IPS DF 6.9 (cell line): ENCODE measurements at regions not wholly inside any gene's neighbourhood (a gene's known extent, or its start where the extent isn't known, plus 50 kb on each side); places are given as distances from the start of the nearest gene placed in this dataset.

Experiments
- DNase-seq: peaks from one replicate; pipeline ENCODE4 v3.0.0-alpha.2; 2013; ENCODE audit warnings: low read depth, low spot score
- H3K27ac ChIP-seq: one replicate; pipeline ENCODE4 v1.5.1; 2013; ENCODE audit warnings: low read length, control low read depth
- H3K27me3 ChIP-seq: 2 replicates; pipeline ENCODE4 v1.6.1; 2013; ENCODE audit warnings: mild to moderate bottlenecking, low read length; ENCODE audit not compliant: control insufficient read depth, insufficient read depth
- H3K36me3 ChIP-seq: 2 replicates; pipeline ENCODE4 v1.6.1; 2013; ENCODE audit warnings: low read length; ENCODE audit not compliant: control insufficient read depth, insufficient read depth
- H3K4me1 ChIP-seq: 2 replicates; pipeline ENCODE4 v1.6.1; 2013; ENCODE audit warnings: low read length; ENCODE audit not compliant: control insufficient read depth, insufficient read depth
- H3K4me3 ChIP-seq: 2 replicates; pipeline ENCODE4 v1.5.1; 2013; ENCODE audit warnings: mild to moderate bottlenecking, low read length
- H3K9me3 ChIP-seq: 2 replicates; pipeline ENCODE4 v1.6.1; 2013; ENCODE audit warnings: low read length, inconsistent platforms; ENCODE audit not compliant: control insufficient read depth, insufficient read depth
- WGBS: extraction: QIAGEN DNeasy Blood & Tissue Kit; methylation state at CpG from one replicate; pipeline ENCODE4 v1.1.7; 2013; ENCODE audit warnings: mixed read lengths, missing lambda C conversion rate; ENCODE audit not compliant: insufficient read length, insufficient coverage; 5-methylcytosine and 5-hydroxymethylcytosine counted together

GRCh38 chr14:34122650-34123049 is 171.8 kb upstream of the EGLN3 start:
- Histone ChIP-seq H3K4me1 (0 out of 2 replicates have a peak, but pooled peaks cover 1% of the 10 kb centered on the region), H3K27ac (no peak overlapping the region), H3K9me3 (no peaks in the 10 kb centered on the region), H3K27me3 (no peaks in the 10 kb centered on the region), H3K36me3 (no peaks in the 10 kb centered on the region), H3K4me3 (no peak overlapping the region)
- WGBS, result no CpG with 5 or more reads among the region's 1 CpG
- no peak for DNase-seq

DNA sequence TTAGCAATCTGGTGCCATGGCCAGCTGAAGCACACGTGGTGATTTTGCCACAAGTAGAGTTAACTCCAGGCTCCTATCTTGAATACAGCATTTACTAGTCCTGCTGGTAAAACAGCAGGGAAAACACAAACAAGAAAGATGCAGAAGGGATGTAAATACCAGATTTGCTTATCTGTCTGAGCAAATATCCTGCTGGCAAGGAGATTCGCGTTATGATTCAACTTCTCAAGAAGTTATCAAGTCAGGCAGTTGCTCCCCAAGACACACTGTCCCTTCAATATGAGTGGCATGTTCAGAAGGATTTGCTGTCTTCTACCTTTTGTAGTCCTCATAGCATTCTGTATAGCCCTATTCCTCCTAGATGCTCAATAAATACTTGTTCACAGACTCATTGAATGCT is 171.2 kb upstream of the EGLN3 start:
- DNase-seq, result no peak
- Histone ChIP-seq H3K27ac (no peak overlapping the region), H3K4me1 (0 out of 2 replicates have a peak, but pooled peaks cover 1% of the 10 kb centered on the region), H3K9me3 (no peaks in the 10 kb centered on the region), H3K27me3 (no peaks in the 10 kb centered on the region), H3K4me3 (no peak overlapping the region), H3K36me3 (no peaks in the 10 kb centered on the region)
- WGBS, result no CpG with 5 or more reads among the region's 3 CpGs

- no peak overlapping the region for H3K27ac ChIP-seq
- no peaks in the 10 kb centered on the region for H3K27me3 ChIP-seq
- 0 out of 2 replicates have a peak, but pooled peaks cover 1% of the 10 kb centered on the region for H3K4me1 ChIP-seq
- H3K9me3 ChIP-seq, result no peaks in the 10 kb centered on the region
- H3K4me3 ChIP-seq, result no peak overlapping the region
- no peaks in the 10 kb centered on the region for H3K36me3 ChIP-seq
- no CpG with 5 or more reads among the region's 3 CpGs for WGBS
- DNase-seq, result no peak
These were observed 169.5 kb upstream of the EGLN3 start for GRCh38 chr14:34120185-34120977.

- Histone ChIP-seq H3K27me3 (no peaks in the 10 kb centered on the region), H3K27ac (no peak overlapping the region), H3K4me3 (no peak overlapping the region), H3K9me3 (no peaks in the 10 kb centered on the region), H3K36me3 (no peaks in the 10 kb centered on the region), H3K4me1 (0 out of 2 replicates have a peak, but pooled peaks cover 1% of the 10 kb centered on the region)
- no CpG with 5 or more reads among the region's 5 CpGs for WGBS
- no peak for DNase-seq
These were observed 168.4 kb upstream of the EGLN3 start for GRCh38 chr14:34119107-34119858.

DNA sequence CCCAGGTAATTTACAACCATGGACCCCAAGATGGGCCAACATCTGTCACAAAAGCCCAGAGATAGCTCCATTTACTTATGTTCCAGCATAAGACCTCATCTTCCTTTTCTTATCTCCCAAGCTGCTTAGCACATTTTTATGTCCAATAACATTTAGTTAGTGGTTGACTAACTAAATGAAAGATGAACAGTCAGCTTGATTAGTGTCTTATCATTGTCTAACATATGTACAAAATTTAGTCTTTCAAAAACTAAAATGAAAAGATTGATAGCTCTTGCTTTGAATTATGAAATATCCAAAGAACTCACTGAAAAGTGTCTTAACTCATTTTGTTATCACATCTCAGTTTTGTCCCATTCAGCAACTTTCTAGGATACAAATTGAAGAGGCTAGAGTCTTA is 163.1 kb upstream of the EGLN3 start:
- H3K4me1 ChIP-seq, result no peaks in the 10 kb centered on the region
- H3K36me3 ChIP-seq, result no peaks in the 10 kb centered on the region
- no peaks in the 10 kb centered on the region for H3K9me3 ChIP-seq
- no peaks in the 10 kb centered on the region for H3K27me3 ChIP-seq
- no peak overlapping the region for H3K4me3 ChIP-seq
- DNase-seq, result no peak
- H3K27ac ChIP-seq, result no peak overlapping the region

DNA sequence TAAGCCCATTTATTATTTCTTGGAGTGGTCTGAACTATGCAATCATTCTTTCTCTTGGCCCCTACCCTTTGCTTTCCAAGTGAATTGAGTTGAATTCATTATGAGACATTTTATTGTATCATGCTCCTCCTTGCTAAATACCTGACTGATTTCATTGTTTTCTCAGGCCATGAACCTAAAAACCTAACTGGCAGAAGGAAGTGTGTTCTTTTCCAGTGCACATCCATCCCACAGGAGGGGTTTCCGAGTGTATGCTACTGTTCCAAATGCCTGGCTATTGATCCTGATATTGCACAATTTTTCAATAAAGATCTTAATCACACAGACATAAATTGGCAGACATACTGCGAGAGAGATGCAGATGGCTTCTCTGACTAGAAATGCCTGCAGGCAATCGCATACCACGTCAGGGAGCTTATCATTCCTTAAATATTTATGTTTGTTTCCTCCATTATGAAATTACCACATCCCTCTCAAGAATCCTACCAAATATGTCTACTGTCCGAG is 162.2 kb upstream of the EGLN3 start:
- WGBS, result no CpG with 5 or more reads among the region's 5 CpGs
- no peaks in the 10 kb centered on the region for H3K4me1 ChIP-seq
- no peak for DNase-seq
- H3K4me3 ChIP-seq, result no peak overlapping the region
- no peaks in the 10 kb centered on the region for H3K27me3 ChIP-seq
- H3K36me3 ChIP-seq, result no peaks in the 10 kb centered on the region
- no peaks in the 10 kb centered on the region for H3K9me3 ChIP-seq
- H3K27ac ChIP-seq, result no peak overlapping the region

GRCh38 chr14:34111953-34112352 is 161.1 kb upstream of the EGLN3 start:
- no peaks in the 10 kb centered on the region for H3K4me1 ChIP-seq
- no peaks in the 10 kb centered on the region for H3K36me3 ChIP-seq
- no peaks in the 10 kb centered on the region for H3K27me3 ChIP-seq
- no peak overlapping the region for H3K4me3 ChIP-seq
- no peak overlapping the region for H3K27ac ChIP-seq
- WGBS, result no CpG with 5 or more reads among the region's 4 CpGs
- DNase-seq, result no peak
- H3K9me3 ChIP-seq, result no peaks in the 10 kb centered on the region

DNA sequence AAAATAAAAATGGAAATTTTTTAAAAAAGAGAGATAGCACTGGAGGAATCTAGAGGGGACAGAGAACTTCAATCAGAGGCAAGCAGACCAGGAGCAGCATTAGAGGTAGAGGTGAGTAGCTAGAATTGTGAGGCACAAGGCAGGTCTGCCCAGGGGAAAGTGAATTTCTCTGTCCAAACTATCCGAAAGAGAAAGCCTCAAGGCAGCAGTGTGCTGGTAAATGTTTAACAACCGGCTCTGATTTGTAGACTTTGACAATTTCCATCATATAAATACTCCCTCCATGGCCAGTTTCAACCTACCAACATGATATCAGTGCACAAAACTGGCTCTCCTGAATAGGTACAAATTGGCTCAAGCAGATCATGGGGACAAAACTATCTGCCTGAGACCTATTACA is 160.6 kb upstream of the EGLN3 start:
- H3K4me1 ChIP-seq, result no peaks in the 10 kb centered on the region
- no peaks in the 10 kb centered on the region for H3K9me3 ChIP-seq
- no peaks in the 10 kb centered on the region for H3K27me3 ChIP-seq
- DNase-seq, result no peak
- H3K36me3 ChIP-seq, result no peaks in the 10 kb centered on the region
- no peak overlapping the region for H3K27ac ChIP-seq
- no peak overlapping the region for H3K4me3 ChIP-seq
- no CpG with 5 or more reads among the region's 2 CpGs for WGBS

DNA sequence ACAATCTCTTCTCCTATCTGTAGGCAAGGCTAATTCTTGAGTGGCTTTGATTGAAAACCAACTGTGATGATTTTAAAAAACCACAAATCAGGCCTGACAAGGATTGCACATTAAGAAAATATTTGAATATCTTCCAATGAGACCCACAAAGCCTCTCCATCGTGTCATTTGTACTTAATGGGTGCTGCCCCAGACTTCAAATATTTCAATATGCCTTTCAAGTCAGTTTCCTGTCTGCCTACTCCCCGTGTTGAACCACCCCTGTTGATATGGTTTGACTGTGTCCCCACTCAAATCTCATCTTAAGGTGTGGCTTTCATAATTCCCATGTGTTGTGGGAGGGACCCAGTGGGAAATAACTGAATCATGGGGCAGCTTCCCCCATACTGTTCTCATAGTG is 159.7 kb upstream of the EGLN3 start:
- no peak for DNase-seq
- Histone ChIP-seq H3K4me1 (no peaks in the 10 kb centered on the region), H3K4me3 (no peak overlapping the region), H3K27ac (no peak overlapping the region), H3K9me3 (no peaks in the 10 kb centered on the region), H3K27me3 (no peaks in the 10 kb centered on the region), H3K36me3 (no peaks in the 10 kb centered on the region)
- no CpG with 5 or more reads among the region's 2 CpGs for WGBS

GRCh38 chr14:34107441-34107840 is 156.6 kb upstream of the EGLN3 start:
- no peak for DNase-seq
- WGBS, result no CpG with 5 or more reads among the region's 3 CpGs
- Histone ChIP-seq H3K27ac (no peak overlapping the region), H3K27me3 (no peaks in the 10 kb centered on the region), H3K9me3 (no peaks in the 10 kb centered on the region), H3K36me3 (no peaks in the 10 kb centered on the region), H3K4me1 (no peaks in the 10 kb centered on the region), H3K4me3 (no peak overlapping the region)
